SK-N-SH treated with all-trans-retinoic acid at 6 μM for 48 hours (cell line): ENCODE measurements at regions not wholly inside any gene's neighbourhood (a gene's known extent, or its start where the extent isn't known, plus 50 kb on each side); places are given as distances from the start of the nearest gene placed in this dataset.

Experiments used
- ATAC-seq: fragments of 200-7000 bp; cut with Tn5 transposase; 3 replicates; pipeline ENCODE4 v1.9.1; 2020; ENCODE audit warnings: mild to moderate bottlenecking, moderate library complexity
- ARNTL ChIP-seq: fragments of 450-650 bp; formaldehyde crosslinking; IDR thresholded peaks from 2 replicates; pipeline ENCODE4 v1.5.0; 2020; ENCODE audit warnings: low read depth, mild to moderate bottlenecking, moderate library complexity, borderline replicate concordance
- CSDC2 ChIP-seq: fragments of 250-450 bp; sonication (Bioruptor Pico); IDR thresholded peaks from 2 replicates; pipeline ENCODE4 v1.5.0; 2020; ENCODE audit warnings: mild to moderate bottlenecking, moderate library complexity
- GLIS3 ChIP-seq: fragments of 250-450 bp; sonication (Bioruptor Pico); IDR thresholded peaks from 2 replicates; pipeline ENCODE4 v1.5.0; 2020; ENCODE audit warnings: mild to moderate bottlenecking, moderate library complexity
- ISL1 ChIP-seq: fragments of 250-450 bp; sonication (Bioruptor Pico); IDR thresholded peaks from 2 replicates; pipeline ENCODE4 v2.1.2; 2022; ENCODE audit warnings: mild to moderate bottlenecking, moderate library complexity
- OSR1 ChIP-seq: fragments of 250-450 bp; sonication (Bioruptor Pico); IDR thresholded peaks from 2 replicates; pipeline ENCODE4 v1.8.0; 2022; ENCODE audit warnings: moderate library complexity, mild to moderate bottlenecking, inconsistent platforms
- PPARA ChIP-seq: fragments of 250-450 bp; sonication (Bioruptor Pico); IDR thresholded peaks from 2 replicates; pipeline ENCODE4 v1.5.0; 2020; ENCODE audit warnings: mild to moderate bottlenecking, borderline replicate concordance
- RARB ChIP-seq: fragments of 250-450 bp; sonication (Bioruptor Pico); IDR thresholded peaks from 2 replicates; pipeline ENCODE4 v1.8.0; 2021; ENCODE audit warnings: mild to moderate bottlenecking, moderate library complexity
- TCF4 ChIP-seq: fragments of 250-450 bp; sonication (Bioruptor Pico); IDR thresholded peaks from 2 replicates; pipeline ENCODE4 v1.8.0; 2021; ENCODE audit warnings: mild to moderate bottlenecking, moderate library complexity, borderline replicate concordance
- TOX ChIP-seq: fragments of 250-450 bp; sonication (Bioruptor Pico); IDR thresholded peaks from 2 replicates; pipeline ENCODE4 v1.8.0; 2021; ENCODE audit warnings: mild to moderate bottlenecking, moderate library complexity, borderline replicate concordance
- ZFP30 ChIP-seq: fragments of 450-650 bp; formaldehyde crosslinking; IDR thresholded peaks from 2 replicates; pipeline ENCODE4 v1.5.0; 2022; ENCODE audit warnings: mild to moderate bottlenecking, moderate library complexity
- ZNF565 ChIP-seq: fragments of 450-650 bp; formaldehyde crosslinking; conservative IDR thresholded peaks from 2 replicates; pipeline ENCODE4 v1.5.0; 2020; ENCODE audit warnings: low read depth, mild to moderate bottlenecking, moderate library complexity
- ZNF70 ChIP-seq: fragments of 450-650 bp; formaldehyde crosslinking; IDR thresholded peaks from 2 replicates; pipeline ENCODE4 v1.5.0; 2020; ENCODE audit warnings: mild to moderate bottlenecking, moderate library complexity
- TF ChIP-seq, protein P1 (sequence below): fragments of 250-450 bp; sonication (Bioruptor Pico); IDR thresholded peaks from 2 replicates; pipeline ENCODE4 v1.5.1; 2020; ENCODE audit warnings: low read depth, mild to moderate bottlenecking, moderate library complexity
- TF ChIP-seq, protein P2 (sequence below): fragments of 250-450 bp; sonication (Bioruptor Pico); IDR thresholded peaks from 2 replicates; pipeline ENCODE4 v1.5.0; 2020; ENCODE audit warnings: mild to moderate bottlenecking, moderate library complexity
- TF ChIP-seq, protein P3 (sequence below): fragments of 250-450 bp; sonication (Bioruptor Pico); IDR thresholded peaks from 2 replicates; pipeline ENCODE4 v1.8.0; 2021; ENCODE audit warnings: low read depth, mild to moderate bottlenecking, moderate library complexity, borderline replicate concordance
- TF ChIP-seq, protein P4 (sequence below): fragments of 250-450 bp; sonication (Bioruptor Pico); IDR thresholded peaks from 2 replicates; pipeline ENCODE4 v1.8.0; 2020; ENCODE audit warnings: mild to moderate bottlenecking, moderate library complexity, borderline replicate concordance

DNA sequence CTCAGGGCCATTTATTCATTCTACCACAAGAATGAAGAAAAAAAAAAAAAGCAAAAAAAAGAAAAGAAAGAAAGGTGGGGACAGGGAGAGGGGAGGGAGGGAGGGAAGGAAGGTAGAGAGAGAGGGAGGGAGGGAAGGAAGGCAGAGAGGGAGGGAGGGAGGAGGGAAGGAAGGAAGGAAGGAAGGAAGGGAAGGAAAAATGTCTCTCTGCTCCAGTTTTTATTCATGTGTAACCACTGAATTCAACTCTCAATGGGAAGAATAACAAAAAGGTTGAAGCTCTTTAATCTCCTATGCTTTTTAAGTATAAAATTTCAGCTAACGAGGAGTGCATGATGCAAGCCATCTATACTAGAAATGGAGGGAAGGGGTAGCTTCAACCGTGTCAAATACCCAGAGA is 287.3 kb downstream of the MREG start (continued):
- TF ChIP-seq, protein P1, sequence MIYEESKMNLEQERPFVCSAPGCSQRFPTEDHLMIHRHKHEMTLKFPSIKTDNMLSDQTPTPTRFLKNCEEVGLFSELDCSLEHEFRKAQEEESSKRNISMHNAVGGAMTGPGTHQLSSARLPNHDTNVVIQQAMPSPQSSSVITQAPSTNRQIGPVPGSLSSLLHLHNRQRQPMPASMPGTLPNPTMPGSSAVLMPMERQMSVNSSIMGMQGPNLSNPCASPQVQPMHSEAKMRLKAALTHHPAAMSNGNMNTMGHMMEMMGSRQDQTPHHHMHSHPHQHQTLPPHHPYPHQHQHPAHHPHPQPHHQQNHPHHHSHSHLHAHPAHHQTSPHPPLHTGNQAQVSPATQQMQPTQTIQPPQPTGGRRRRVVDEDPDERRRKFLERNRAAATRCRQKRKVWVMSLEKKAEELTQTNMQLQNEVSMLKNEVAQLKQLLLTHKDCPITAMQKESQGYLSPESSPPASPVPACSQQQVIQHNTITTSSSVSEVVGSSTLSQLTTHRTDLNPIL (CRISPR knock-in tag) = no peak
- no peak for TF ChIP-seq ZNF565

DNA sequence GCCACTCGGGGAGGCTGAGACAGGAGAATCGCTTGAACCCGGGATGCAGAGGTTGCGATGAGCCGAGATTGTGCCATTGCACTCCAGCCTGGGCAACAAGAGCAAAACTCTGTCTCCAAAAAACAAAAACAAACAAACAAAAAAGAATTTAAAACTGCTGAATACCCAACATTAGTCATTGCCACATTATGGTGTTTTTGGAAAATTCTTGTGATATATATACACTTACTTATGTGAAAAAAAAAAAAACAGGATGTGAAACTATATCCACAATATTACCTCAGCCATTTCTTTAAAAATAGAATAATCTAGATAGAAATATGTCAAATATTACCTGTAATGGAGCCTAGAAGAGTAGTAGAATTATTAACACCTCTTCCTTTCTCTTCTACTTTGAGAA is 288.3 kb upstream of the FN1 start:
- no peak for TF ChIP-seq OSR1 (CRISPR knock-in tag)
- TF ChIP-seq TCF4 (CRISPR knock-in tag) = no peak
- no peak for TF ChIP-seq GLIS3 (CRISPR knock-in tag)
- TF ChIP-seq, protein P2, sequence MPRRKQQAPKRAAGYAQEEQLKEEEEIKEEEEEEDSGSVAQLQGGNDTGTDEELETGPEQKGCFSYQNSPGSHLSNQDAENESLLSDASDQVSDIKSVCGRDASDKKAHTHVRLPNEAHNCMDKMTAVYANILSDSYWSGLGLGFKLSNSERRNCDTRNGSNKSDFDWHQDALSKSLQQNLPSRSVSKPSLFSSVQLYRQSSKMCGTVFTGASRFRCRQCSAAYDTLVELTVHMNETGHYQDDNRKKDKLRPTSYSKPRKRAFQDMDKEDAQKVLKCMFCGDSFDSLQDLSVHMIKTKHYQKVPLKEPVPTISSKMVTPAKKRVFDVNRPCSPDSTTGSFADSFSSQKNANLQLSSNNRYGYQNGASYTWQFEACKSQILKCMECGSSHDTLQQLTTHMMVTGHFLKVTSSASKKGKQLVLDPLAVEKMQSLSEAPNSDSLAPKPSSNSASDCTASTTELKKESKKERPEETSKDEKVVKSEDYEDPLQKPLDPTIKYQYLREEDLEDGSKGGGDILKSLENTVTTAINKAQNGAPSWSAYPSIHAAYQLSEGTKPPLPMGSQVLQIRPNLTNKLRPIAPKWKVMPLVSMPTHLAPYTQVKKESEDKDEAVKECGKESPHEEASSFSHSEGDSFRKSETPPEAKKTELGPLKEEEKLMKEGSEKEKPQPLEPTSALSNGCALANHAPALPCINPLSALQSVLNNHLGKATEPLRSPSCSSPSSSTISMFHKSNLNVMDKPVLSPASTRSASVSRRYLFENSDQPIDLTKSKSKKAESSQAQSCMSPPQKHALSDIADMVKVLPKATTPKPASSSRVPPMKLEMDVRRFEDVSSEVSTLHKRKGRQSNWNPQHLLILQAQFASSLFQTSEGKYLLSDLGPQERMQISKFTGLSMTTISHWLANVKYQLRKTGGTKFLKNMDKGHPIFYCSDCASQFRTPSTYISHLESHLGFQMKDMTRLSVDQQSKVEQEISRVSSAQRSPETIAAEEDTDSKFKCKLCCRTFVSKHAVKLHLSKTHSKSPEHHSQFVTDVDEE (CRISPR knock-in tag) = no peak
- no peak for TF ChIP-seq PPARA (CRISPR knock-in tag)
- no peak for TF ChIP-seq ISL1
- no peak for ATAC-seq

DNA sequence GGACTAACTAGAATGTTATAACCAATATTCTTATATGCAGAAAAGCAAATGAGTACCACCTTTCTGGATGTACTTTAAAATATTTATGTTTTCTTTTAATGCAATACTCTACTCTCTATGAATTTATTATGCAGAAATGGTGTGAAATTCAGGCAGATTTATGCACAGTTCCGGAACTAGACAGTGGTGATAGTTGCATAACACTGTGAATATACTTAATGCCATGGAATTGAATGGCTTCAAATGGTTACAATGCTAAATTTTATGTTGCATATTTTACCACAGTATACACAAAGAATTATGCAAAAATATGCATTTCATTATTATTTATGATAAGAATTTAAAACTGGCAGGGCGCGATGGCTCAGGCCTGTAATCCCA is 287.8 kb upstream of the FN1 start:
- ATAC-seq = no peak
- no peak for TF ChIP-seq CSDC2
- no peak for TF ChIP-seq ZFP30 (CRISPR knock-in tag)
- no peak for TF ChIP-seq PPARA (CRISPR knock-in tag)
- TF ChIP-seq, protein P3, sequence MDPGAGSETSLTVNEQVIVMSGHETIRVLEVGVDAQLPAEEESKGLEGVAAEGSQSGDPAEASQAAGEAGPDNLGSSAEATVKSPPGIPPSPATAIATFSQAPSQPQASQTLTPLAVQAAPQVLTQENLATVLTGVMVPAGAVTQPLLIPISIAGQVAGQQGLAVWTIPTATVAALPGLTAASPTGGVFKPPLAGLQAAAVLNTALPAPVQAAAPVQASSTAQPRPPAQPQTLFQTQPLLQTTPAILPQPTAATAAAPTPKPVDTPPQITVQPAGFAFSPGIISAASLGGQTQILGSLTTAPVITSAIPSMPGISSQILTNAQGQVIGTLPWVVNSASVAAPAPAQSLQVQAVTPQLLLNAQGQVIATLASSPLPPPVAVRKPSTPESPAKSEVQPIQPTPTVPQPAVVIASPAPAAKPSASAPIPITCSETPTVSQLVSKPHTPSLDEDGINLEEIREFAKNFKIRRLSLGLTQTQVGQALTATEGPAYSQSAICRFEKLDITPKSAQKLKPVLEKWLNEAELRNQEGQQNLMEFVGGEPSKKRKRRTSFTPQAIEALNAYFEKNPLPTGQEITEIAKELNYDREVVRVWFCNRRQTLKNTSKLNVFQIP (CRISPR knock-in tag) = no peak
- no peak for TF ChIP-seq TCF4 (CRISPR knock-in tag)
- TF ChIP-seq RARB = no peak
- TF ChIP-seq ARNTL (CRISPR knock-in tag) = no peak
- TF ChIP-seq, protein P1 (CRISPR knock-in tag) = no peak
- TF ChIP-seq, all 23 proteins: peak for 0

DNA sequence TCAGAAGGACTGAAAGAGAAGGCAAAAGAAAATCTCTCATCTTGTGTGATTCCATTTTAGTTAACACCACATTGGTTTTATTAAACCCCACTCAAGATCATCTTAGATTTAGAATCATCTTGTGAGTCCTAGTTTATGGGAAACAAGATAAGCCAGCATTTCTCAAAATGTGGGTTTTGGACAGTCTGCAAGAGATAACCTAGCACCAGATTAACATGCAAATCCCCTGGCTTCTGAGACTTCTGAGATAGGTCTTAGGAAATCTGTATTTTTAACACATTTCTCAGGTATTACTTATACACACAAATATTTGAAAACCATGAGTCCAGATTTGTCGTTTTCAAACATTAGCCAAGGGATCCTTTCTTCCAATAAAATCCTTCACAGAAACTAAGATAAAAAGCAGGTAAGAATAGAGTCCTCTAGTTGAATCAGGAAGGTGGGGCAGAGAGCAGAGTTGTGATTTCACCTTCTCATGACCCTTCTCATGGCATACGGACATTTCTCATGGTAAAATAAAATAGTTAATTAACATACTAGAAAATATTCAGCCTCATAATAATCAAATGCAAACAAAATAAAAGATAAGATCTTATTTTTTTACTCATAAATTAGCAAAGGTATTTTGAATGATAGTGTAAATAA is 287.2 kb upstream of the FN1 start:
- TF ChIP-seq RARB = no peak
- ATAC-seq = no peak

DNA sequence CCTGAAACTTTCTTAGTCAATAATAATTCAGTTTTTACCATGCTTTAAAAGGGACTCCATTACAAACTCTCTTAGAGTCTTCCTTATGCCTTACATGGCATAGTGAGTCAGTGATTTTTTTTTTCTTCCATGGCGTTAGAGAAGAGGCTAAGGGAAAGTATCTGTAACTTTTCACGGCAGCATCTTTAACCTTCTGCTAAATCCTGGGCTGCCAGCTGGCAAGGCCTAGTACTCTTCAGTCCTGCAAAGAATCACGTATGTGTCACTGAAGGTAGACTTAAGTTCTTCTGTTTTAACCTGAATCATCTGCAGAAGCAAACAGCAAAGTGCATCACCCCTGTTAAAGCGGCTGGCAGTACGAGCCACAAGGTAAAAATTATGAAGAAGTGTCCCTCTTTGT is 286.3 kb upstream of the FN1 start:
- ATAC-seq = no peak; the same call in 1 of the 3 replicates
- TF ChIP-seq GLIS3 (CRISPR knock-in tag) = no peak
- TF ChIP-seq, protein P3 (CRISPR knock-in tag) = no peak
- TF ChIP-seq ZNF565 = no peak
- TF ChIP-seq ZFP30 (CRISPR knock-in tag) = no peak
- TF ChIP-seq, protein P1 (CRISPR knock-in tag) = no peak
- TF ChIP-seq, protein P4, sequence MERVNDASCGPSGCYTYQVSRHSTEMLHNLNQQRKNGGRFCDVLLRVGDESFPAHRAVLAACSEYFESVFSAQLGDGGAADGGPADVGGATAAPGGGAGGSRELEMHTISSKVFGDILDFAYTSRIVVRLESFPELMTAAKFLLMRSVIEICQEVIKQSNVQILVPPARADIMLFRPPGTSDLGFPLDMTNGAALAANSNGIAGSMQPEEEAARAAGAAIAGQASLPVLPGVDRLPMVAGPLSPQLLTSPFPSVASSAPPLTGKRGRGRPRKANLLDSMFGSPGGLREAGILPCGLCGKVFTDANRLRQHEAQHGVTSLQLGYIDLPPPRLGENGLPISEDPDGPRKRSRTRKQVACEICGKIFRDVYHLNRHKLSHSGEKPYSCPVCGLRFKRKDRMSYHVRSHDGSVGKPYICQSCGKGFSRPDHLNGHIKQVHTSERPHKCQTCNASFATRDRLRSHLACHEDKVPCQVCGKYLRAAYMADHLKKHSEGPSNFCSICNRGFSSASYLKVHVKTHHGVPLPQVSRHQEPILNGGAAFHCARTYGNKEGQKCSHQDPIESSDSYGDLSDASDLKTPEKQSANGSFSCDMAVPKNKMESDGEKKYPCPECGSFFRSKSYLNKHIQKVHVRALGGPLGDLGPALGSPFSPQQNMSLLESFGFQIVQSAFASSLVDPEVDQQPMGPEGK = no peak
- TF ChIP-seq TOX = no peak
- no peak for TF ChIP-seq PPARA (CRISPR knock-in tag)
- no peak for TF ChIP-seq ZNF70 (CRISPR knock-in tag)
- TF ChIP-seq, protein P2 (CRISPR knock-in tag) = no peak
- no peak for TF ChIP-seq ISL1
- TF ChIP-seq ARNTL (CRISPR knock-in tag) = no peak
- no peak for TF ChIP-seq TCF4 (CRISPR knock-in tag)
- TF ChIP-seq OSR1 (CRISPR knock-in tag) = no peak
- no peak for TF ChIP-seq CSDC2
